Gastrocnemius medialis (tissue), 4 donors: ENCODE measurements at regions not wholly inside any gene's neighbourhood (a gene's known extent, or its start where the extent isn't known, plus 50 kb on each side); places are given as distances from the start of the nearest gene placed in this dataset.

ENCODE experiments used
- ATAC-seq, 2 donors: fragments of 150-250 bp; one replicate each; pipeline ENCODE4 v1.9.1; 2016
- DNase-seq, 2 donors: peaks; one replicate each; pipeline ENCODE4 v3.0.0-alpha.2; 2019
- H3K27ac ChIP-seq, 4 donors: fragments of 200-600 bp; sonication (generic); 1 replicate in 1 of 4; 2 replicates in 3 of 4; pipeline ENCODE4 v1.5.1; 2016 to 2018; ENCODE audit warnings: mild to moderate bottlenecking in 2 of 4, moderate library complexity in 1 of 4
- H3K27me3 ChIP-seq, 3 donors: fragments of 200-600 bp; sonication (generic) in 2 of 3; 1 replicate in 1 of 3; 2 replicates in 2 of 3; pipeline versions ENCODE4 v1.5.1 to v1.6.0; 2016 to 2019; ENCODE audit warnings: mild to moderate bottlenecking in 1 of 3, moderate library complexity in 1 of 3
- H3K36me3 ChIP-seq, 2 donors: fragments of 200-600 bp; sonication (generic) in 1 of 2; one replicate each; pipeline ENCODE4 v1.5.1; 2017 to 2018
- H3K4me1 ChIP-seq, 2 donors: fragments of 200-600 bp; sonication (generic) in 1 of 2; one replicate each; pipeline ENCODE4 v1.5.1; 2016 to 2017; ENCODE audit warnings: mild to moderate bottlenecking in 2 of 2
- H3K4me3 ChIP-seq, 4 donors: fragments of 200-600 bp; sonication (generic) in 3 of 4; 1 replicate in 1 of 4; 2 replicates in 3 of 4; pipeline ENCODE4 v1.5.1; 2016 to 2019; ENCODE audit warnings: mild to moderate bottlenecking in 2 of 4
- H3K9me3 ChIP-seq, 3 donors: fragments of 200-600 bp; sonication (generic) in 2 of 3; 1 replicate in 1 of 3; 2 replicates in 2 of 3; pipeline ENCODE4 v1.5.1; 2016 to 2019
- POLR2A ChIP-seq, 2 donors: fragments of 450-650 bp; IDR thresholded peaks; one replicate each; pipeline ENCODE4 v1.6.1; 2017; ENCODE audit warnings: antibody characterized with exemption in 2 of 2, mild to moderate bottlenecking in 2 of 2, moderate library complexity in 2 of 2
- in situ Hi-C, 4 donors: fragments of 200-750 bp; cut with MboI; loops; one replicate each; pipeline versions ENCODE4 v1.15.0 to v1.8.0; 2017; ENCODE audit warnings: low sequenced_read_pairs in 4 of 4
- intact Hi-C: fragments of 100-400 bp; cut with DNase I; formaldehyde crosslinking; loops from one replicate; pipeline ENCODE4 v1.15.1; 2023; ENCODE audit warnings: low total_unique reads
- TF ChIP-seq, protein P1 (sequence below), 5 experiments: fragments of 450-650 bp in 3 of 5; fragments of 200-600 bp in 2 of 5; sonication (generic) in 2 of 5; IDR thresholded peaks in 4 of 5; conservative IDR thresholded peaks in 1 of 5; 1 replicate in 4 of 5; 2 replicates in 1 of 5; pipeline ENCODE4 v1.5.1; 2016 to 2019; ENCODE audit warnings: antibody characterized with exemption in 5 of 5, mild to moderate bottlenecking in 3 of 5, moderate library complexity in 3 of 5

DNA sequence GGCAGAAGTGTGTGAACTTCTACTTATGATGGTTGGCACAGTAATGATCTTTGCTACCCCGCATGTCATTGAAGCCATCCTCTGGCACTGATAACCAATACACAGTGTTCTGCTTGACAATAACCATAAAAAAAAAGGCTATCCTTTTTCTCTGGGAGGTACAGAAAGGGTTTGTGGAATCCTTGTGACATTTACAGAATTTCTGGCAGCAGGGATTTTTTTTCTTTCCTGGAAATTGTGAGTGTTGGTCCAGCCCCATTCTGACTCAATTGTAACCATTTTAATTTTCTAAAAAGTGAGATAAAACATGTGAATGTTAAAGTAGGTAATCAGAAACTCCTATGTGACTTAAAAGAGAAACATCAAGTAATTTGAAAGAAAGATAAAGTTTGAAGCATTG is 943.8 kb downstream of the TMTC2 start:
- Histone ChIP-seq H3K4me3 (no peak overlapping the region), H3K4me1 (no peaks in the 10 kb centered on the region), H3K27me3 (no peaks in the 10 kb centered on the region), H3K36me3 (no peaks in the 10 kb centered on the region), H3K9me3 (no peaks in the 10 kb centered on the region), H3K27ac (no peak overlapping the region)
- intact Hi-C loops: no loop called here
- in situ Hi-C loops: no loop called here
- TF ChIP-seq, protein P1, sequence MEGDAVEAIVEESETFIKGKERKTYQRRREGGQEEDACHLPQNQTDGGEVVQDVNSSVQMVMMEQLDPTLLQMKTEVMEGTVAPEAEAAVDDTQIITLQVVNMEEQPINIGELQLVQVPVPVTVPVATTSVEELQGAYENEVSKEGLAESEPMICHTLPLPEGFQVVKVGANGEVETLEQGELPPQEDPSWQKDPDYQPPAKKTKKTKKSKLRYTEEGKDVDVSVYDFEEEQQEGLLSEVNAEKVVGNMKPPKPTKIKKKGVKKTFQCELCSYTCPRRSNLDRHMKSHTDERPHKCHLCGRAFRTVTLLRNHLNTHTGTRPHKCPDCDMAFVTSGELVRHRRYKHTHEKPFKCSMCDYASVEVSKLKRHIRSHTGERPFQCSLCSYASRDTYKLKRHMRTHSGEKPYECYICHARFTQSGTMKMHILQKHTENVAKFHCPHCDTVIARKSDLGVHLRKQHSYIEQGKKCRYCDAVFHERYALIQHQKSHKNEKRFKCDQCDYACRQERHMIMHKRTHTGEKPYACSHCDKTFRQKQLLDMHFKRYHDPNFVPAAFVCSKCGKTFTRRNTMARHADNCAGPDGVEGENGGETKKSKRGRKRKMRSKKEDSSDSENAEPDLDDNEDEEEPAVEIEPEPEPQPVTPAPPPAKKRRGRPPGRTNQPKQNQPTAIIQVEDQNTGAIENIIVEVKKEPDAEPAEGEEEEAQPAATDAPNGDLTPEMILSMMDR (IDR thresholded peaks at IDR 0.05 in 4 of 5, conservative IDR thresholded peaks at IDR 0.05 in 1 of 5): no peak
- no peak for TF ChIP-seq POLR2A (IDR thresholded peaks at IDR 0.05)
- no peak for ATAC-seq
- DNase-seq: no peak

DNA sequence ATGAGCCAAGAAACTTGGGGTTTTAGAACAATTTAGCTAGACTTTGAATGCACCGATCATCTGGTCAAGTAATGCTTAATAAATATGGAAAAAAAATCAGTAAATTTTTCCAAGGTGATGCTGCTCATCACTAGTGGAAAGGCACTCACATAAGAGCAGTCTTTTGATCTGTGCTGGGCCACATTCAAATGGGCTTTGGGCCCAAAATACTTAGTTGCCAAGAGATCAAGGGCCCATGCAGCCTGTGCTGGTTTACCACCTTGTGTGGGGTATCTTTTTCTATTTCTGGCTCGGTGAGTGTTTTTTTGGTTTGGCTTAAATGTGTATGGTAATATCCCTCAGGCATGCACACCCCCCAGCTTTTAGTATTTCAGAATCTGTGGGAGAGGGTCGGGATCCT is 943.2 kb downstream of the TMTC2 start:
- DNase-seq: no peak
- no peaks in the 10 kb centered on the region for H3K27me3 ChIP-seq
- H3K4me3 ChIP-seq: no peak overlapping the region
- H3K36me3 ChIP-seq: no peaks in the 10 kb centered on the region
- intact Hi-C loops: no loop called here
- in situ Hi-C loops: no loop called here
- H3K9me3 ChIP-seq: no peaks in the 10 kb centered on the region
- no peaks in the 10 kb centered on the region for H3K4me1 ChIP-seq
- ATAC-seq: no peak
- no peak overlapping the region for H3K27ac ChIP-seq
- no peak for TF ChIP-seq POLR2A (IDR thresholded peaks at IDR 0.05)
- TF ChIP-seq, protein P1 (IDR thresholded peaks at IDR 0.05 in 4 of 5, conservative IDR thresholded peaks at IDR 0.05 in 1 of 5): no peak

DNA sequence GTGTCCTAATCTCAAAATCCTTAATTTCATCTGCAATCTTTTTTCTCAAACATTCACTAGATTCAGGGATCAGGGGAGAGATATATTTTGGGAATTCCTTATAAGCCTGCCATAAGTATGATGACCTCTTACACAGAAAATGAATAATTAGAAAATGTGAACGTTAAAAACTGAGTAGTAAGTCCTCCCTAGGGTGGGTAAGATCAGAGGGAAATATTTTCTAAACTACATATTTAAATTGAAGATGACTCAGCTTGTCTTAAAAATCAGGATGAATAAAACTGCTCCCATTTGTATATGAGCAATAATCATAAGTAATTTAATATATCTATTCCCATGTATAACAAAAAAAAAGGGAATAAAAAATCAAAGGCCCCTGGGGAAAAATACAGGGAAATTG is 935.5 kb downstream of the TMTC2 start:
- in situ Hi-C loops: no loop called here
- DNase-seq (no peak), ATAC-seq (no peak)
- no peak for TF ChIP-seq POLR2A (IDR thresholded peaks at IDR 0.05)
- TF ChIP-seq, protein P1 (IDR thresholded peaks at IDR 0.05 in 4 of 5, conservative IDR thresholded peaks at IDR 0.05 in 1 of 5): no peak
- Histone ChIP-seq H3K36me3 (no peaks in the 10 kb centered on the region), H3K27ac (no peak overlapping the region), H3K4me1 (no peaks in the 10 kb centered on the region), H3K9me3 (no peaks in the 10 kb centered on the region), H3K27me3 (no peaks in the 10 kb centered on the region), H3K4me3 (no peak overlapping the region)
- intact Hi-C loops: no loop called here

DNA sequence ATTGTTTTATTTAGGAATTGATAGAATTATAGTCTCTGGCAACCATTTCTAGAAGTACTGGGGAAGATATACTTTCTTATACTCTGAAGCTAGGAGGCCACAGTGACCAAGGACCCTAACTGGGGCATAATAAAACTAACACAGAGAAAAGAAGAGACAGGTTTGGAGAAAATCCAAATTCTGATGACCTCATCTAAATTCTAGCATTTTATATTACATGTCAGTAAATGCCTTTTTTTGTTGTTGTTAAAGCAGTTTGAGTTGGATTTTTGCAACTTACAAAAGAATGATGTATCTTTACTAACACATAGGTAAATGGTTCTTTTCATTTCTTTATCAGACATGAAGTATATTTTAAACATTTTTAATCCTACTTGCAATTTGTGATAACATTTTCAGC is 933.3 kb downstream of the TMTC2 start:
- in situ Hi-C loops: no loop called here
- Histone ChIP-seq H3K27me3 (no peaks in the 10 kb centered on the region), H3K4me3 (no peak overlapping the region), H3K27ac (no peak overlapping the region), H3K9me3 (no peaks in the 10 kb centered on the region), H3K4me1 (no peaks in the 10 kb centered on the region), H3K36me3 (no peaks in the 10 kb centered on the region)
- intact Hi-C loops: no loop called here
- DNase-seq (no peak), ATAC-seq (no peak)
- TF ChIP-seq, protein P1 (IDR thresholded peaks at IDR 0.05 in 4 of 5, conservative IDR thresholded peaks at IDR 0.05 in 1 of 5): no peak
- TF ChIP-seq POLR2A (IDR thresholded peaks at IDR 0.05): no peak

DNA sequence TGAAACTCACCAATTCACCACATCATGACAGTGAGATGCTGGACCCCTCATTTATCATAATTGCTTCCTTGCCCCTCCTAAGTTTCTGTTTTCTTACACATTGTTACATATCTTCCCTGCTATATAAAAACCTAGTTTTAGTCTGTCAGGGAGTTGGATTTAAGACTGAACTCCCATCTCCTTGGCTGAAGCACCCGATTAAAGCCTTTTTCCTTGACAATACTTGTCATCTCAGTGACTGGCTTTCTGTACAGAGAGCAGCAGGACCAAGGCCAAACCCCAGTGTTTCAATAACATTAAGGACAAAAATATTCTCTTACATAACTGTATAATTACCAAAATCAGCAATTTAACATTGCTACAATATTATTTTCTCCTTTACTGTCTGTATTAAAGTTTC is 928.4 kb downstream of the TMTC2 start:
- no peak for ATAC-seq
- Histone ChIP-seq H3K4me1 (no peaks in the 10 kb centered on the region), H3K4me3 (no peak overlapping the region), H3K27me3 (no peaks in the 10 kb centered on the region), H3K9me3 (no peaks in the 10 kb centered on the region), H3K27ac (no peak overlapping the region), H3K36me3 (no peaks in the 10 kb centered on the region)
- no peak for DNase-seq
- TF ChIP-seq POLR2A (IDR thresholded peaks at IDR 0.05): no peak
- in situ Hi-C loops: no loop called here
- intact Hi-C loops: no loop called here
